DMS 273 (cell line): ENCODE measurements at regions not wholly inside any gene's neighbourhood (a gene's known extent, or its start where the extent isn't known, plus 50 kb on each side); places are given as distances from the start of the nearest gene placed in this dataset.
"Not testable (repeated sequence)": the region's sequence is repeated elsewhere in the genome, so short reads cannot be mapped to it uniquely, and the experiment has no call there.

Experiments
- DNase-seq: peaks from one replicate; lab custom pipeline; 2025; ENCODE audit not compliant: unreplicated experiment; lab: John Stamatoyannopoulos, UW

- DNase-seq = no peak
Observed at GRCh38 chr2:88857274-88857741, 165.8 kb downstream of the RPIA start.

- no peak for DNase-seq
Observed at GRCh38 chr2:88857951-88858411, 166.5 kb downstream of the RPIA start.

GRCh38 chr2:88859461-88859860 is 168.0 kb downstream of the RPIA start:
- no peak for DNase-seq

- no peak for DNase-seq
Observed at GRCh38 chr2:88860421-88861075, 169.1 kb downstream of the RPIA start.

GRCh38 chr2:88865801-88866371 is 174.4 kb downstream of the RPIA start:
- DNase-seq = no peak

- no peak for DNase-seq
Observed at GRCh38 chr2:88866756-88867155, 175.3 kb downstream of the RPIA start.

GRCh38 chr2:88868861-88869260 is 177.4 kb downstream of the RPIA start:
- DNase-seq = no peak

- DNase-seq = no peak
Observed at GRCh38 chr2:88870267-88870839, 178.9 kb downstream of the RPIA start.

- DNase-seq = no peak
Observed at GRCh38 chr2:88871336-88871735, 179.9 kb downstream of the RPIA start.

GRCh38 chr2:88873620-88874019 is 182.1 kb downstream of the RPIA start:
- DNase-seq = no peak

- DNase-seq = peak; percentile 66
Observed at GRCh38 chr2:88874063-88874657, 182.7 kb downstream of the RPIA start.

- no peak for DNase-seq
Observed at GRCh38 chr2:88875736-88876135, 184.3 kb downstream of the RPIA start.

GRCh38 chr2:88880441-88880953 is 189.0 kb downstream of the RPIA start:
- DNase-seq = peak; percentile 73

GRCh38 chr2:88885275-88885674 is 193.8 kb downstream of the RPIA start:
- no peak for DNase-seq

- no peak for DNase-seq
Observed at GRCh38 chr2:88885679-88886416, 194.4 kb downstream of the RPIA start.

GRCh38 chr2:88887466-88887865 is 196.0 kb downstream of the RPIA start:
- DNase-seq = not testable (repeated sequence)

- DNase-seq = no peak
Observed at GRCh38 chr2:88892207-88892606, 200.7 kb downstream of the RPIA start.

GRCh38 chr2:88892788-88893187 is 201.3 kb downstream of the RPIA start:
- DNase-seq = no peak

GRCh38 chr2:88896971-88897370 is 205.5 kb downstream of the RPIA start:
- DNase-seq = no peak

GRCh38 chr2:88897715-88898114 is 206.2 kb downstream of the RPIA start:
- DNase-seq = no peak

- peak; percentile 63 for DNase-seq
Observed at GRCh38 chr2:88903749-88904353, 212.4 kb downstream of the RPIA start.
